ENCODE measurements at regions not wholly inside any gene's neighbourhood (a gene's known extent, or its start where the extent isn't known, plus 50 kb on each side); places are given as distances from the start of the nearest gene placed in this dataset.

GRCh38 chr2:145186303-145186702 is 666.4 kb upstream of the ZEB2 start:
- no peak for DNase-seq (ENCODE audit: low read depth)

GRCh38 chr2:145185696-145186095 is 665.8 kb upstream of the ZEB2 start:
- no peak for DNase-seq (ENCODE audit: low read depth)

GRCh38 chr2:145184741-145185651 is 665.1 kb upstream of the ZEB2 start:
- DNase-seq (ENCODE audit: low read depth), result no peak

- DNase-seq (ENCODE audit: low read depth), result no peak
Measured at GRCh38 chr2:145169285-145169684, 649.4 kb upstream of the ZEB2 start.

GRCh38 chr2:145168091-145168490 is 648.2 kb upstream of the ZEB2 start:
- no peak for DNase-seq (ENCODE audit: low read depth)

- no peak for DNase-seq (ENCODE audit: low read depth)
Measured at GRCh38 chr2:145166731-145167302, 646.9 kb upstream of the ZEB2 start.

- no peak for DNase-seq (ENCODE audit: low read depth)
Measured at GRCh38 chr2:145161656-145162055, 641.7 kb upstream of the ZEB2 start.

GRCh38 chr2:145160855-145161254 is 640.9 kb upstream of the ZEB2 start:
- no peak for DNase-seq (ENCODE audit: low read depth)

- DNase-seq (ENCODE audit: low read depth), result no peak
Measured at GRCh38 chr2:145159676-145160075, 639.8 kb upstream of the ZEB2 start.

- no peak for DNase-seq (ENCODE audit: low read depth)
Measured at GRCh38 chr2:145157741-145158591, 638.0 kb upstream of the ZEB2 start.

GRCh38 chr2:145157036-145157675 is 637.2 kb upstream of the ZEB2 start:
- DNase-seq (ENCODE audit: low read depth), result no peak

- DNase-seq (ENCODE audit: low read depth), result no peak
Measured at GRCh38 chr2:145156199-145156598, 636.3 kb upstream of the ZEB2 start.

- no peak for DNase-seq (ENCODE audit: low read depth)
Measured at GRCh38 chr2:145155196-145155595, 635.3 kb upstream of the ZEB2 start.

- no peak for DNase-seq (ENCODE audit: low read depth)
Measured at GRCh38 chr2:145154731-145155130, 634.8 kb upstream of the ZEB2 start.

GRCh38 chr2:145146691-145147090 is 626.8 kb upstream of the ZEB2 start:
- DNase-seq (ENCODE audit: low read depth), result no peak

GRCh38 chr2:145144131-145144728 is 624.3 kb upstream of the ZEB2 start:
- no peak for DNase-seq (ENCODE audit: low read depth)

- no peak for DNase-seq (ENCODE audit: low read depth)
Measured at GRCh38 chr2:145141981-145142380, 622.1 kb upstream of the ZEB2 start.

GRCh38 chr2:145140658-145141057 is 620.7 kb upstream of the ZEB2 start:
- DNase-seq (ENCODE audit: low read depth), result no peak

GRCh38 chr2:145138626-145139025 is 618.7 kb upstream of the ZEB2 start:
- DNase-seq (ENCODE audit: low read depth), result no peak

- no peak for DNase-seq (ENCODE audit: low read depth)
Measured at GRCh38 chr2:145137901-145138300, 618.0 kb upstream of the ZEB2 start.

GRCh38 chr2:145137211-145137610 is 617.3 kb upstream of the ZEB2 start:
- DNase-seq (ENCODE audit: low read depth), result no peak

- no peak for DNase-seq (ENCODE audit: low read depth)
Measured at GRCh38 chr2:145136702-145137101, 616.8 kb upstream of the ZEB2 start.
